CD4-positive, alpha-beta memory T cell (primary cell): ENCODE measurements at regions not wholly inside any gene's neighbourhood (a gene's known extent, or its start where the extent isn't known, plus 50 kb on each side); places are given as distances from the start of the nearest gene placed in this dataset.
A peak's percentile ranks its signal among the peaks of the same experiment; 100 is the strongest.

Experiments used
- CTCF ChIA-PET: fragments of 350-600 bp; sonication (Branson Sonifier 250); formaldehyde crosslinking; loops from one replicate; lab custom pipeline; 2021; ENCODE audit warnings: inconsistent platforms; ENCODE audit not compliant: partially characterized antibody; lab: Charles Lee
- POLR2A ChIA-PET: fragments of 350-600 bp; sonication (Branson Sonifier 250); formaldehyde crosslinking; loops from one replicate; lab custom pipeline; 2021; ENCODE audit not compliant: partially characterized antibody; lab: Charles Lee
- DNase-seq, 5 donors: peaks; one replicate each; pipeline versions ENCODE4 v3.0.0 to v3.0.0-alpha.2; 2020 to 2022; ENCODE audit warnings: mixed read lengths in 1 of 5
- H3K27ac ChIP-seq: one replicate; pipeline ENCODE4 v1.7.0; 2013; ENCODE audit warnings: low read depth, low read length
- H3K27me3 ChIP-seq: 2 replicates; pipeline ENCODE4 v1.7.0; 2013; ENCODE audit warnings: mild to moderate bottlenecking, low read length, moderate library complexity; ENCODE audit not compliant: insufficient read depth
- H3K36me3 ChIP-seq: 2 replicates; pipeline ENCODE4 v1.7.0; 2013; ENCODE audit warnings: mild to moderate bottlenecking, low read length, moderate library complexity; ENCODE audit not compliant: insufficient read depth
- H3K4me1 ChIP-seq: 2 replicates; pipeline ENCODE4 v1.7.0; 2013; ENCODE audit warnings: mild to moderate bottlenecking, low read length, moderate library complexity; ENCODE audit not compliant: insufficient read depth
- H3K4me3 ChIP-seq, 2 donors: one replicate each; pipeline ENCODE4 v1.7.0; 2013; ENCODE audit warnings: low read length in 2 of 2, mild to moderate bottlenecking in 1 of 2
- H3K9me3 ChIP-seq, 2 donors: one replicate each; pipeline ENCODE4 v1.7.0; 2013; ENCODE audit warnings: low read length in 2 of 2, control low read depth in 1 of 2; ENCODE audit not compliant: control insufficient read depth in 1 of 2
- H3K27ac Mint-ChIP-seq, 7 donors: one replicate each; pipeline ENCODE4 v1.8.0; 2020 to 2021; ENCODE audit warnings: mixed read lengths in 7 of 7, mild to moderate bottlenecking in 6 of 7, inconsistent platforms in 3 of 7, moderate library complexity in 3 of 7
- H3K27me3 Mint-ChIP-seq, 2 donors: one replicate each; pipeline ENCODE4 v1.8.0; 2020 to 2021; ENCODE audit warnings: mixed read lengths in 2 of 2
- H3K36me3 Mint-ChIP-seq, 2 donors: one replicate each; pipeline ENCODE4 v1.8.0; 2020 to 2021; ENCODE audit warnings: mixed read lengths in 2 of 2, inconsistent platforms in 1 of 2, mild to moderate bottlenecking in 1 of 2
- H3K4me1 Mint-ChIP-seq, 4 donors: one replicate each; pipeline ENCODE4 v1.8.0; 2020 to 2021; ENCODE audit warnings: mixed read lengths in 4 of 4, mild to moderate bottlenecking in 1 of 4
- H3K4me3 Mint-ChIP-seq, 8 donors: one replicate each; pipeline ENCODE4 v1.8.0; 2020 to 2021; ENCODE audit warnings: mixed read lengths in 8 of 8, mild to moderate bottlenecking in 7 of 8, moderate library complexity in 6 of 8, inconsistent platforms in 3 of 8
- H3K9me3 Mint-ChIP-seq, 8 donors: one replicate each; pipeline ENCODE4 v1.8.0; 2020 to 2021; ENCODE audit warnings: mixed read lengths in 8 of 8, mild to moderate bottlenecking in 5 of 8, inconsistent platforms in 3 of 8, moderate library complexity in 1 of 8
- intact Hi-C: fragments of 100-400 bp; cut with micrococcal nuclease; formaldehyde crosslinking; loops from one replicate; pipeline ENCODE4 v1.15.1; 2023

DNA sequence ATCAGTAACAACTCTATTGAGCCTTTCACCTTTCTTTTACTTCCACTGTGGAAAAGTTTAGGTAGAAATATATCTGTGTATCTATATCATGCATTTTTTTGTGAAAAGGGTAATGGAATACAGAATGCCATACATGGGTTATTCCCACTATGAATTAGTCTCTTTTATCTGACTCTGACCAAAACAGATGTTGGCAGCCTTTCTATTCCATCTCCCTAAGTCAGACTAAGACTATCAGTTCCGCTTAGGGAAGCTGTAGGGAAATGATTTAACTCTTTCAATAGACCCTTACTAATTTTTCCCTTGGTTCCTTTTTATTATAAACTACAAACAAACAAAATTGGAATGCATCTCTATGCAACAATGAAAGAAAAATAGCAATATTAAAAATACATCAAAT, 92.3 kb upstream of the LEF1 start:
- Mint-ChIP-seq H3K27ac (no peak overlapping the region), H3K9me3 (no peaks in the 10 kb centered on the region), H3K27me3 (peaks cover 2 to 3% of the 10 kb centered on the region in 2 donors), H3K4me3 (no peak overlapping the region), H3K36me3 (peaks cover 0 to 7% of the 10 kb centered on the region in 2 donors), H3K4me1 (peaks cover 0 to 7% (median 3%) of the 10 kb centered on the region in 4 donors)
- no peak for DNase-seq
- Histone ChIP-seq H3K36me3 (no peaks in the 10 kb centered on the region), H3K4me3 (no peak overlapping the region), H3K9me3 (no peaks in the 10 kb centered on the region), H3K27ac (no peak overlapping the region), H3K4me1 (no peaks in the 10 kb centered on the region), H3K27me3 (no peaks in the 10 kb centered on the region)
- ChIA-PET CTCF (no interaction called here), POLR2A (no interaction called here)
- intact Hi-C loops = no loop called here

DNA sequence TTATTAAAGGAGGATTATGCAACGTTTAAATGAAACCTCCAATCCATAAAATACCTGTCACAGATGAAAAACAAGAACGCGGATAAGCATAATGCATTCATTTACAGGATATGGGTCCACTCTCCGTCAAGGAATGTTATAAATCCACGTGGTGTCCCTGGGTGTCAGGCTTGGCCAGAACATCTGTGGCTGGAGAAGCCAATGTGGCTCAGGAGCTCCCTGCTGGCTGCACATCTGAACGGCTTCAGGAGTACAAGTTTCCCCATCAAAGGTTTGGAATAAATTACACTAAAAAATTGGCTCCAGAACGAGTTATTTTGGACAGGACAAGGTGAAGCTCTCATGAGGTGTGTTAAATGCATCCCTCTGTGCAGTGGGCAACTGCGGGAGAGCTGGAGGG, 87.8 kb upstream of the LEF1 start:
- POLR2A ChIA-PET = no interaction called here
- CTCF ChIA-PET = no interaction called here
- no peak overlapping the region for H3K4me3 Mint-ChIP-seq

DNA sequence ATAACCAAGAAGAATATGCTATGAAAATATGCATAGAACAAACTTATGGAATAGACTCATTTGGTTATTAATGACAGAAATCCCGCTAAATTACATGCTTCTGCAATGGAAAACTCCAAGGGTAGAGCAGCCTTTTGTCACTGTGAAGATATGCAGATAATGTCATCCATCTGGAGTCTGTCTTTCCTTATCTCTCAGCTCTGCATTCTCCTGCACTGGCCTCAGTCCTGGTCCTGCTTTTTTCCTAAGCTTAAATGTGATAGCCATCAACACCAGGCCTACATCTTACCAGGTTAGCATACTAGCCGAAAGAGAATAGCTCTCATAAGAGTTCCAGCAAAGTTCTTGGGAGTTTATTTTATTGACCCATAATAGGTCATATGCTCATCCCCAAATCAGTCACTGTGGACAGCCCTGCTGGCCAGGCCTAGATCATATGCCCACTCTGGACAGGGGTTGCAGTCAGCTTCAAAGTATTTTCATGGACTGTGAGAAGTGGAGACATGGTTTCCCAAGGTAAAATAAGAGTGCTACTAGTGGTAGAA, 86.5 kb upstream of the LEF1 start:
- ChIA-PET CTCF (interaction anchor here (1.1 kb wide), 1 partner anchor 20 kb away, joined by 3 read pairs; no protein-coding TSS in a partner anchor), POLR2A (no interaction called here)
- no peaks in the 10 kb centered on the region for H3K27me3 Mint-ChIP-seq
- H3K4me1 Mint-ChIP-seq = peaks cover 0 to 7% (median 2%) of the 10 kb centered on the region in 4 donors
- intact Hi-C loops = no loop called here
- H3K27me3 ChIP-seq = no peaks in the 10 kb centered on the region
- no peaks in the 10 kb centered on the region for H3K9me3 ChIP-seq
- no peaks in the 10 kb centered on the region for H3K4me1 ChIP-seq
- H3K9me3 Mint-ChIP-seq = peaks cover 0 to 2% (median 0%) of the 10 kb centered on the region in 8 donors
- no peak overlapping the region for H3K27ac ChIP-seq
- H3K36me3 ChIP-seq = no peaks in the 10 kb centered on the region
- H3K4me3 ChIP-seq = no peak overlapping the region
- H3K36me3 Mint-ChIP-seq = no peaks in the 10 kb centered on the region
- no peak for DNase-seq
- no peak overlapping the region for H3K4me3 Mint-ChIP-seq
- no peak overlapping the region for H3K27ac Mint-ChIP-seq

More for the DNA sequence above, 87.8 kb upstream of the LEF1 start:
- H3K4me1 ChIP-seq = no peaks in the 10 kb centered on the region
- Mint-ChIP-seq H3K27ac (no peak overlapping the region), H3K27me3 (peaks cover 0 to 2% of the 10 kb centered on the region in 2 donors), H3K9me3 (no peaks in the 10 kb centered on the region), H3K4me1 (peaks cover 0 to 7% (median 3%) of the 10 kb centered on the region in 4 donors), H3K36me3 (no peaks in the 10 kb centered on the region)
- H3K36me3 ChIP-seq = no peaks in the 10 kb centered on the region
- no peak overlapping the region for H3K4me3 ChIP-seq
- H3K27ac ChIP-seq = no peak overlapping the region
- H3K9me3 ChIP-seq = no peaks in the 10 kb centered on the region
- intact Hi-C loops = no loop called here
- DNase-seq = no peak
- H3K27me3 ChIP-seq = no peaks in the 10 kb centered on the region

DNA sequence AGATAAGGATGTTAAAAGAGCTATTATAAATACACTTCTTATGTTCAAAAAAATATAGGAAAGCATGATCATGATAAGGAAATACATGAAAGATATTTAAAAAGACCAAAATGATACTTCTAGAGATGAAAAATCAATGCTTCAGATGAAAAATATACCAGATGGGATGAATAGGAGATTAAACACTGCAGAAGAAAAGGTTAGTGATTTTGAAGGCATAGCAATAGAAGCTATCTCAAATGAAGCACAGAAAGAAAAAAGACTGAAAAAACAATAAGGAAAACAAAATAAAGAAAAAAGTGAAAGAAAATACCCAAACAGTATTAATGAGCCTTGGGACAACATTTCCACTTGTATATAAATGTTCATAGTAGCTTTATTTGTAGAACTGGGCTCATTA, 80.7 kb upstream of the LEF1 start:
- Mint-ChIP-seq H3K36me3 (peaks cover 1 to 12% of the 10 kb centered on the region in 2 donors), H3K27me3 (no peaks in the 10 kb centered on the region), H3K4me3 (no peak overlapping the region), H3K27ac (no peak overlapping the region), H3K9me3 (peaks cover 0 to 19% (median 5%) of the 10 kb centered on the region in 8 donors), H3K4me1 (peaks cover 5 to 6% (median 6%) of the 10 kb centered on the region in 4 donors)
- no peaks in the 10 kb centered on the region for H3K27me3 ChIP-seq
- intact Hi-C loops = no loop called here
- no peak overlapping the region for H3K27ac ChIP-seq
- ChIA-PET CTCF (interaction anchor here (0.6 to 1.4 kb wide), 2 partner anchors 118 to 323 kb away, joined by 3 read pairs; no protein-coding TSS in a partner anchor), POLR2A (interaction anchor here (0.6 to 0.9 kb wide), 2 partner anchors 56 to 213 kb away, joined by 3 to 5 read pairs; no protein-coding TSS in a partner anchor)
- DNase-seq = no peak
- no peaks in the 10 kb centered on the region for H3K4me1 ChIP-seq
- H3K9me3 ChIP-seq = no peaks in the 10 kb centered on the region
- no peak overlapping the region for H3K4me3 ChIP-seq
- no peaks in the 10 kb centered on the region for H3K36me3 ChIP-seq

DNA sequence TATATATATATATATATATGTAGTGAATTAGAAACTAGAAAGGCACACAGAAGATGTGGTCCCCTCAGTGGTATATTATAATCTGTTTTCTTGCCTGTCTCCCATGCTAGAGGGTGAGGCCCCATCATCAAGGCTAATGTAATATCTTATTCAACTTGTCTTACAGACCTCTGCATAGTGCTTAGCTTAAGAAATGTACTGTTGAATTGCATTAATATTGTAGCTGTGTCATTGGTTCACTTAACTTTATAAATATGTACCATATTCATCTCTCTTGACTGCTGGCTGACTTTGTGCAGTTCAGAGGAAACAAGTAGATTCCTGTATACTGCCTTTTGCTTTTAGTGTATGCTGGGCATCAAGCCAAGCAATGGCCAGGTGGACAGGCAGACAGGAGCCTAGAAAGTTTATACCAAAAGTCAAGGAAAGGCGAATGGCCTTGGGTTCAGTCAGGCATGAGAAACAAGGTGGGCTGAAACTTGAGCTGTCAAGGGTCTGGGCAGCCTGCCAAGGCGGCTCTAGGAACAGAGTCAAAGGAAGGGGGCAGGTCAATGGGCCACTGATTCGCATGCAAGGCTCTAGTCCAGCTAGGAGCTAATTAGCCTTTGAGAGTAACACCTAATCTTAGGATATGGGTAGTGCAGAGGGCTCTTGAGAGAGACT, 78.8 kb upstream of the LEF1 start:
- intact Hi-C loops = no loop called here
- no peak overlapping the region for H3K4me3 Mint-ChIP-seq
- no peak for DNase-seq
- Histone ChIP-seq H3K27ac (no peak overlapping the region), H3K4me1 (no peaks in the 10 kb centered on the region), H3K4me3 (no peak overlapping the region), H3K27me3 (no peaks in the 10 kb centered on the region), H3K9me3 (no peaks in the 10 kb centered on the region), H3K36me3 (no peaks in the 10 kb centered on the region)
- no peaks in the 10 kb centered on the region for H3K27me3 Mint-ChIP-seq
- ChIA-PET POLR2A (no interaction called here), CTCF (no interaction called here)
- H3K4me1 Mint-ChIP-seq = peaks cover 5 to 9% (median 8%) of the 10 kb centered on the region in 4 donors
- H3K9me3 Mint-ChIP-seq = peaks cover 0 to 19% (median 5%) of the 10 kb centered on the region in 8 donors
- peaks cover 1 to 12% of the 10 kb centered on the region in 2 donors for H3K36me3 Mint-ChIP-seq
- H3K27ac Mint-ChIP-seq = no peak overlapping the region

GRCh38 chr4:108244606-108245005, 75.9 kb upstream of the LEF1 start:
- H3K27ac Mint-ChIP-seq = peak overlapping the region in 1 of 7 donors; percentile 23

GRCh38 chr4:108240366-108240765, 71.6 kb upstream of the LEF1 start:
- POLR2A ChIA-PET = no interaction called here

More at GRCh38 chr4:108244606-108245005, 75.9 kb upstream of the LEF1 start:
- Mint-ChIP-seq H3K36me3 (peaks cover 1 to 12% of the 10 kb centered on the region in 2 donors), H3K27me3 (no peaks in the 10 kb centered on the region), H3K9me3 (peaks cover 0 to 13% (median 4%) of the 10 kb centered on the region in 8 donors), H3K4me3 (no peak overlapping the region), H3K4me1 (peaks cover 5 to 9% (median 8%) of the 10 kb centered on the region in 4 donors)
- intact Hi-C loops = no loop called here
- H3K4me3 ChIP-seq = no peak overlapping the region
- POLR2A ChIA-PET = no interaction called here
- H3K4me1 ChIP-seq = no peaks in the 10 kb centered on the region
- H3K9me3 ChIP-seq = no peaks in the 10 kb centered on the region
- H3K36me3 ChIP-seq = no peaks in the 10 kb centered on the region
- CTCF ChIA-PET = no interaction called here
- no peak overlapping the region for H3K27ac ChIP-seq
- no peak for DNase-seq
- H3K27me3 ChIP-seq = no peaks in the 10 kb centered on the region

More at GRCh38 chr4:108240366-108240765, 71.6 kb upstream of the LEF1 start:
- Mint-ChIP-seq H3K4me3 (no peak overlapping the region), H3K4me1 (peaks cover 5 to 9% (median 8%) of the 10 kb centered on the region in 4 donors), H3K36me3 (no peaks in the 10 kb centered on the region), H3K9me3 (no peaks in the 10 kb centered on the region), H3K27me3 (no peaks in the 10 kb centered on the region), H3K27ac (no peak overlapping the region)
- Histone ChIP-seq H3K27ac (no peak overlapping the region), H3K4me1 (no peaks in the 10 kb centered on the region), H3K9me3 (no peaks in the 10 kb centered on the region), H3K36me3 (no peaks in the 10 kb centered on the region), H3K4me3 (no peak overlapping the region), H3K27me3 (no peaks in the 10 kb centered on the region)
- intact Hi-C loops = no loop called here
- CTCF ChIA-PET = interaction anchor here (0.9 kb wide), 1 partner anchor 12 kb away, joined by 3 read pairs; no protein-coding TSS in a partner anchor
- no peak for DNase-seq
